HG02623 (cell line): ENCODE measurements at regions not wholly inside any gene's neighbourhood (a gene's known extent, or its start where the extent isn't known, plus 50 kb on each side); places are given as distances from the start of the nearest gene placed in this dataset.
"Not testable (repeated sequence)": the region's sequence is repeated elsewhere in the genome, so short reads cannot be mapped to it uniquely, and the experiment has no call there.

Experiments
- ATAC-seq: cut with Tn5 transposase; IDR thresholded peaks from one replicate; pipeline ENCODE4 v1.9.1; 2021; ENCODE audit warnings: moderate library complexity; ENCODE audit not compliant: unreplicated experiment

DNA sequence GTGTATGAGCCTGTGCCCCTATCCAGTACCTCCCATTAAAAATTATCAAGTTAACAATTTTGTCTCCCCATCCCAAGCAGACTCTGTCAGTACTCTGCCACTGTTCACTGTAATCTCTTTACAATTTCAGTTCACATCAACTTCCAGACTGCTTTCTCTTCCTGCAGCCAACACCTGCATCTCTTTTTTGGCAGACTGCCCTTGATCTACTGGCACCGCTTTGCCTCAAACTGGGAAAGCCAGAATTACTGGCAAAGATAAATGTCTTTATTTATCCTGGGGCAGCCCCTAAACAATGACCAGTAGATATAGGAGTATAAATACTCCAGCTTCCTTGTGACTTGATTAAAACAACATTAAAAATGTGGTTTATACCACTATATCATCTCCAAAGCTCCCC lies 494.1 kb downstream of the ZNF385D start:
- ATAC-seq, result no peak

DNA sequence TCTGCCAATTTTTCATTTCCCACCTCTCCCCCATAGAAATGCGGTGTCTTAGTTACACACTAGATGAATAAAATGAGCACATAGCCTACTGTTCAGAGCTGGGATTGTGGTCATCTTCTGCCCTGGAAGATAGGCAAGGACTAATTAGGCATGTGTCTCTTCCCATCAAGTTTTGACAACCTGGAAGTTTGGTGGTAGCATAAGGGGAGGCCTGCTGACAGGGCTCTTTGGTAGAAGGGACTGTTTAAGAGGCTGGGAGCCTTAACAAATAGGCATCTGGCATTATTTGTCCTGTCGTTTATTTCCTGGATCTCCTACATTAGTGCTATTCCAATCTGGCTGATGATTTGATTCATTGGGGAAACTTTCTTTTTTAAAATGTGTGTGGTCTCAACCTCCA lies 512.3 kb downstream of the ZNF385D start:
- no peak for ATAC-seq

DNA sequence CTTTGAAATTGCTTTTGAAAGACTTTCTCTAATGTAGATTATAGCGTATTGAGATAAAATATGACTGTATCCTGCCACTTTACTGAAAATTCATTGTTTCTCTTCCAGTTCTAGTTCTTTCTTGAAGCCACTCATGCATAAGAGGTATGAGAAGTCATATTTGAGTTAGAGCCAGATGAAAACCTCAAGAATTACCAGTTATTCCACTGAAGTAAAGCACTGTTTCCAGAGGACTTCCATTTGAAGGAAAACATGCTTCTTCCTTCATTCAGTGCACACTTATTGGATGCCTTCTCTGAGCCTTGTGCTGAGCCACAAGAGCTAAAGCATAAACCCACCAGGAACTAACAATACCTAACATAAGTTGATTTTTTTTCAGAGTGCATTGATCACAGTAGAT lies 513.4 kb downstream of the ZNF385D start:
- ATAC-seq, result no peak

DNA sequence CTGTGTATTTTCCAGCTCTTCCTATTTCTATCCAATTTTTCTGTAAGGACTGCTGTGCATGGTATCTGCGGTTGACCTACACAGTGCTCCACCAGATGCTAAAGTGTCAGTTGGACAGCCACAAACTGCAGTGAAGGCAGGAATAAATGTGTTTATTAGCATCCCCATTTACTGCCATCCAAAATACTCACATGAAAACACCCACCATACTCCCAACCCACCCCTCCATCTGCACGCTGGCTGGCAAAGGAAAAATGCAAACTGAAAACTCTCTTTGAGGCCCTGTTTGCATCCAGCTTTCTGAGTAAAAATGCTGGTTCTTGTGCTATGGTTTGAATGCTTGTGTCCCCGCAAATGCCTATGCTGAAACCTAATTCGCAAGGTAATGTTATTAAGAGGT lies 515.5 kb downstream of the ZNF385D start:
- no peak for ATAC-seq

DNA sequence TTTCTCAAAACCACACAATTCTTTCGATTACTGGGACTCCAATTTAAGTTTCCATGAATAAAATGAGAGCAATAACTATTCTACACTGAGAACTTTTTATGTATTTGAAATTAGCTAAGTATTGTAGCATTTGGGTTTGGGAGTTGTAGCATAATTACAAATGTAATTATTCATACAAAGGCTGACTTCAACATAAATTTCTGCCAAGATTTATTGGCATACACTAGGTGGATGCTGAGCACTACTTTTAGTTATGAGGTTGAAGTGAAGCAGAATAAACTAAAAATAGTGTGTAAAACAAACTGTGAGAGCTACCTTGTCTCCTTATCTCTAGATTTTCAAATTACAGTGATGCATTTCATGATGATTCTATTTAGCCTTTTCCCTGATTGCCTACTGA lies 516.1 kb downstream of the ZNF385D start:
- ATAC-seq, result no peak

DNA sequence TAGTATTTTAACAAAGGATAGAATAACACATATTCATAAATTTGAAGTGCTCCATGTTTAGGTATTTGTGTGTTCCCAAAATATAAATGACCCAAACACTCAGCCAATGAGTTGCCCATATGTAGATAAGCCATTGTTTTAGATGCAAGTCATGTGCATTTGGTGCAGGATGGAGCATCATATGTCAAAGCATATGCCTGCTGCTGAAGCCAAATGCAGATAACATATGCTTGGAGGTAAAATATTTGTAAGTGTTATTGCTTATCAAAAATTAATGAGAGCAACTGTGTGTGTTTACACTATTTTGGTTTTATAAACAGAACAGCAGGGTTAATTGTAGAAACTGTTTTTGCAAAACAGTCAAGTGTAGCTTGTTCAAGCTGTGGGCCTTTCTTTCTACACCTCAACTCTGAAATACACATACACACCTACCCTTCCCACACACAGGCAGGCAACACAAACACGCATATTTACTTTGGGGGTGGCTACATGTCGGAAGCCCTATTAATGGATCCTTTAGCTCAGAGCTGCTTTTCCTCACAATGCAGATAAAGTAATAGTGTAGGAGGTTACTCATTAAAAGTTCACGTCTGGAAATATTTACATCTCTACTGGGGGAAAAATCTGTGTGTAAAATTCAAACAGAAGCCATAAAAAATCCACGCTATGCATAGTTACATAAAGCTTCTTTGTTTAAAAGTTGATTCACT lies 521.4 kb downstream of the ZNF385D start:
- no peak for ATAC-seq

DNA sequence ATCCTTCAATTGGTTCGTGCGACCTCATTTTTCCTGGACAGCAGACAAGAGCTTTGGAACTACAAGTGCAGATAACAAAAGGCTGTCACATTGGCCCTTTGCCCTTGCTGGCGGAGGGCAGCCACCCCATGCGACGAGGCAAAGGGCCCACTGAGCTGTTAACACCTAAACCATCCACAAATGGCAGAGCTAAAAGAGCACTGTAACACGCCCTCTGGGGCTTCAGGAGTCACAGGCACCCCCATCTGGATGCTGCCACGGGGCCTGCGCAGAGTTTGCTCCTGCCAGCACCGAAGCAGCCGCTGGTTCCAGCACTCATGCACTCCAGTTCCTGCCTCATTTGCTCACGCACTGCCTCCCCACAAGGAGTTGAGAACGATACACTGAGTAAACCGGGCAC lies 524.9 kb downstream of the ZNF385D start:
- ATAC-seq, result no peak

DNA sequence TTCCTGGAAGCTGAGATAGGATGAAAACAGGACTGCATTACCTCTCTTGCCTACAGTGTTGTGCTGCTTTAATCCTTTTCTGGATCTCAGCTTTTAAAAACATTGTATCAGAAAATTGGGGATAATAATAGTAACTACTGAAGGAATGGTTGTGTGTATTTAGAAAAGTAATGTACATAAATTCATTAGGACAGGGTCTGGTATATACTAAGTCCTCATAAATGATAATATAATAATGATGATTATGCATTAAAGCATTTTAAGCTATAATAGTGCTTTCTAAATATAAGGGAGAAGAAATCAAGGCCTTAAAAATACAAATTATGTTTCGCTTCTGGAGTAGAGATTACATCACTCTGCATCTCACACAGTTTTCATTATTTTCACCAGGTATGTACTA lies 530.1 kb downstream of the ZNF385D start:
- ATAC-seq, result no peak

DNA sequence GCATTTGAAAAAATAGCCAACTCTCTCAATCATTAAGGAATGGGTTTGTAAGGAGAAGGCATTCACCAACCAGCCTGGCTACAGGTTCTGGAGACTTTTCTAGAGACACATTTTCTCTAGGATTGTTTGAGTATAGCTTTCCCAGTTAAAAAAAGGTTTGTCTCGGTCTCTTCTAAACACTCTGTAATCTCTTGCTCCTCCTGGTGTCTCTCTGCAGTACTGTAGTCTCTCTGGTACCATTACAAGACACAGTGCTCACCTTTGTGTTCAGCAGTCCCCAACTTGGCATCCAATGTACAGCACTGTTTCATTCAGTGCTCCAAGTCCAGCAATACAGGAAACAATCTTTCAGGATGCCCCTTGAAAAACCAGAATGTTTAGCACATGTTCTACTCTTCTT lies 534.4 kb downstream of the ZNF385D start:
- ATAC-seq, result no peak

DNA sequence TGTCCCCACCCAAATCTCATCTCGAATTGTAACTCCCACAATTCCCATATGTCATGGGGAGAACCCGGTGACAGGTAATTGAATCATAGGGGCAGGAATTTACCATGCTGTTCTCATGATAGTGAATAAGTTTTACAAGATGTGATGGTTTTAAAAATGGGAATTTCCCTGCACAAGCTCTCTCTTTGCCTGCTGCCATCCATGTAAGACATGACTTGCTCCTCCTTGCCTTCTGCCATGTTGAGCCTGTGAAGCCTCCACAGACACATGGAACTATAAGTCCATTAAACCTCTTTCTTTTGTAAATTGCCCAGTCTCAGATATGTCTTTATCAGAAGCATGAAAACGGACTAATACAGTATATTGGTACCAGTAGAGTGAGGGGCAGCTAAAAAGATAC lies 546.9 kb downstream of the ZNF385D start:
- not testable (repeated sequence) for ATAC-seq

DNA sequence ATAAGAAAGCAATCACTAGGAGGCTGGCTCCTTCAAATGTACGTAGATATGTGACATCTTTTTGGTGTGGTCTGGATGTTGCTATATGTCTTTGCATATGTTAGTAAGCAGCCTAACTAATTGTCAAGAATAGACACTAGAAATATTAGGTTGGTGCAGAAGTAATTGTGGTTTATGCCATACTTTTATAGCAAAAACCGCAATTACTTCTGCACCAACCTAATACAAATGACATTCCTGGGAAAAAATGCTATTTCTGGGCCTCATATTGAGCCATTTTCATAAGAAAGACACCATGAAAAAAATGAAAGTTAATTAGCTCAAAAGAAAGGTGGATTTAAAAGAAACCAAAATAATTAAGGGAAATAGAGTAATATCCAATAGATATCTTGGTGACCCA lies 555.8 kb downstream of the ZNF385D start:
- no peak for ATAC-seq

DNA sequence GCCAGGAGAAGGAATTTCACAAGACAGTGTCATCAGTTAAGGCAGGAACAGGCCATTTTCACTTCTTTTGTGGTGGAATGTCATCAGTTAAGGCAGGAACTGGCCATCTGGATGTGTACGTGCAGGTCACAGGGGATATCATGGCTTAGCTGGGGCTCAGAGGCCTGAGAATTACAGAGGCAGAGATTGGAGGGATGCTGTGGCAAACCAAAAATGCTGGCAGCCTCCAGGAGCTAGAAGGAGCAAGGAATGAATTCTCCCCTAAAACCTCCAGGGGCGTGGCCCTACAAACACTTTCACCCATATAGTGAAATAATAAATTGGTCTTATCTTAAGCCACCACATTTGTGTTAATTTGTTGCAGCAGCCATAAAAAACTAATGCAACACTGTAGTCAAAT lies 557.0 kb downstream of the ZNF385D start:
- not testable (repeated sequence) for ATAC-seq

DNA sequence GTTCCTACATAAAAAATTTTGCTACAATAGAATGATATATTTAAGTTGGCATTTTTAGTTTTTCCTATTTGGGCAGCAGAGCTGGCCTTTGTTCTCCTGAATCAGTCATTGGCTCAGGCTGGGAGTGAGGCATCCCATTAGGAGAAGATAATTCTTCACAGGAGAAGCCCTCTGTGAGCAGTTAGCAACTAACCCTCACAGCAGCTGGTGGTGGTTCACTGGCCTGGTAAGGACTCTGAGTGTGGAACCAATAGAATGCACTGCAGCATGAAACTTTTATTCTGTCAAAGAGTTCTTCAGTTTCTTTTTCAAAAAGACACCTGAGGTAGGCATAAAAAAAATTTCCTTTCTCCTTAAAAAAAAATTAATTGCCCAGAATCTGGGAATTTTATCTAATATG lies 562.6 kb downstream of the ZNF385D start:
- no peak for ATAC-seq

DNA sequence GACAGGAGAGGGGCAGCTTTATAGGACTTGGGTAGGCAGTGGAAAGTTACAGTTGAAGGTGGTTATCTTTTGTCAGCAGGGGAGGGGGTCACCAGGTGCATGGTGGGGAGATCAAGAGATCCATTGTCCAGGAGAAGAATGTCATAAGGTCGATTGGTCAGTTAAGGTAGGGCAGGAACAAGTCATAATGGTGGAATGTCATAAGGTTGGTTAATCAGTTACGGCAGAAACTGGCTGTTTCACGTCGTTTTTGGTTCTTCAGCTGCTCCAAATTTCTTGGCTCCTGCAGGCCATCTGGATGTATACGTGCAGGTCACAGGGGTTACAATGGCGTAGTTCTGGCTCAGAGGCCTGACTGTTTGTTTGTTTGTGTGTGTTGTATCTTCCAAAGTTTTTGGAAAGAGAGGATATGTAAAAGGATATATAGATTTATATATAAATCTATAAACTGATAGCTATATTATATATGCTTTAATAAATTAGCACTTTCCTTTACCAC lies 565.1 kb downstream of the ZNF385D start:
- ATAC-seq, result no peak

DNA sequence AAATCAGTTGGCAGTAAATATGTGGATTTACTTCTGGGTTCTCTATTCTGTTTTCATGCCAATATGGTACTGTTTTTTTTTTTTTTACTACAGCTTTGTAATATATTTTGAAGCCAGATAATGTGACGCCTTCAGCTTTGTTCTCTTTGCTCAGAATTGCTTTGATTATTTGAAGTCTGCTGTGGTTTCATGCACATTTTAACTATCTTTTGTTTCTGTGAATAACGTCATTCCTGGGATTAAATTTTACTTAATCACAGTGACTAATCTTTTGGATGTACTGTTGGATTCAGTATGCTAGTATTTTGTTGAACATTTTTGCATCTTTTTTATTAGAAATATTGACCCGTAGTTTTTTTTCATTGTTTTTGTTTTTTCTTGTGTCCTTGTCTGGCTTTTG lies 576.5 kb downstream of the ZNF385D start:
- no peak for ATAC-seq

DNA sequence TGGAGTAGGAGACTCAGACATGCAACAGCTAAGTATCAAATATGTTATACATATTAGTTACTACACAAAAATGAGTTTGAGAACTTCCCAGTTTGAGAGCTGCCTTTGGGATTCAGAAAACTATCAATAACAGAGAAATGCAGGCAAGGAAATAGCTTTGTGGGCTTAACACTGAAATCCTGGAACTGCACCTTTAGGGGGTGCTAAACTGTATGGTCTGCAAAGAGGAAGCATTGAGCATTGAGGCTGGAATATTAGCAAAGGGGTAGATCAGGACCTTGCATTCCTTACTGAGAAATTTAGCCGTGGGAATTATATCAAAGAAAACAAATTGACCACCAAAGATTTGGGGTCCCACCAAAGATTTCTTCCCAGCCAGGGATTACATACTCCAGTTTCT lies 580.0 kb downstream of the ZNF385D start:
- no peak for ATAC-seq

DNA sequence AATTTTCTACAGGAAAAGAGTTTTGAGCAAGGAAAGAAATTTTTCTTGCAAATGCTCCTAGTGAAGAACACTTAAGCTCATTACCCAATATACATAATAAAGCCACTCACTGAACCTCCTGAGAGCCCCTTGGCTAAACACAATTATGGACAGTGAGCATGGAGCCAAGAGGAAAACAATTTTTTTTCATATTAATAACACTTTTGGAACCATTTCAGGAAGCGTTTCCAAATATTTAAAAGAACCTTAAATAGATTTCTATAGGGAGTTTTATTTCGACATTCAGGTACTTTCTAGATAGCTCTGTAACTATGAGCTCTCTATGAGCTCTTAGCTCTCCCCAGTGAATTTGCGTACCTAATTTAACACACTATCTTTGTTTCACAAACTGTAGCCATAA lies 581.1 kb downstream of the ZNF385D start:
- ATAC-seq, result no peak

DNA sequence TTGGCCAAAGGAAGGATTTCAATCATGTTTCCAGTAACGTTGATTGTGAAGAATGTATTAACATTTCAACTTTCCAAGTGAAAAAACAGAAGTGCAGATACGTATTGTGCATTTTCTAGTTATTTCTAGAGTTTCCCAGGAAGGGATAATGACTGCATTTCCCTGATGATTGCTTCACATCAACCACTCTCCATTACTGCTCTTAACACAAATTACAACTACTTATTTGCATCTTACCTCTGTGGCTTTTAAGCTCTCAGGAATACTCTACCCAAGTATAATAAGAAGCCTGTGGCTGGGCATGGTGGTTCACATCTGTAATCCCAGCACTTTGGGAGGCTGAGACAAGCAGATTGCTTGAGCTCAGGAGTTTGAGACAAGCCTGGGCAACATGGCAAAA lies 582.5 kb downstream of the ZNF385D start:
- no peak for ATAC-seq

DNA sequence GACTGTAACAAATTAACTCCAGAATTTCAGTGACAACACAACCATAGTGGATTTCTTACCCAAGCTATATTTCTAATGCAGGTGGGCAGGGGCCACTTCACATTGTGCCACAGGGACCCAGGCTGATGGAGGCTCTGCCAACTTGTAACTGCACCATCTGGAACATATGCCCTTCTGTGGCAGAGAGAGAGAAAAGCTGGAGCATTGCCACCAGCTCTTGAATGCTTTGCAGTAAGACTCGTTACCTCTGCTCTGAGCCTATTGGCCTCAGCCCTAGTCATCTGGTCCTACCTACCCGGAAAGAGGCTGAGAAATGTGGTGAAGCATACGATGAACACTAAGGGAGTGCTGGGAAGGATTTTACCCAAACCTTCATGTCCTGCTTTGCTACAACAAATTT lies 587.1 kb downstream of the ZNF385D start:
- no peak for ATAC-seq

DNA sequence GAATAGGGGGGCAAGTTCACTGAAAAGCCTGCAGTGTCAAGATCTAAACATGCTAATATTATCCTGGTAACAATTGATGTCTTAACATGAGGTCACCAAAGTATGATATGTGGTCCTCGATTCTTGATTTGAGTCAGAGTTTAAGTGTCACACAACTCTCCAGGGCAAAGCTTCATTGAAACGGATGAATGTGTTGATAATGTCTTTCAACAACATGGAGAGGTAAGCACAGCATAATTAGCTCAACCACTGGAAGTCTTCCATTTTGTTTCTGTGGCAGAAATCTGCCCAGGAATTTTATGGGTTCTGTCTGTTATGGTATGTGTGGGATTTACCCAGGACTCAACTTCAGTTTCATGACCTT lies 591.5 kb downstream of the ZNF385D start:
- no peak for ATAC-seq

DNA sequence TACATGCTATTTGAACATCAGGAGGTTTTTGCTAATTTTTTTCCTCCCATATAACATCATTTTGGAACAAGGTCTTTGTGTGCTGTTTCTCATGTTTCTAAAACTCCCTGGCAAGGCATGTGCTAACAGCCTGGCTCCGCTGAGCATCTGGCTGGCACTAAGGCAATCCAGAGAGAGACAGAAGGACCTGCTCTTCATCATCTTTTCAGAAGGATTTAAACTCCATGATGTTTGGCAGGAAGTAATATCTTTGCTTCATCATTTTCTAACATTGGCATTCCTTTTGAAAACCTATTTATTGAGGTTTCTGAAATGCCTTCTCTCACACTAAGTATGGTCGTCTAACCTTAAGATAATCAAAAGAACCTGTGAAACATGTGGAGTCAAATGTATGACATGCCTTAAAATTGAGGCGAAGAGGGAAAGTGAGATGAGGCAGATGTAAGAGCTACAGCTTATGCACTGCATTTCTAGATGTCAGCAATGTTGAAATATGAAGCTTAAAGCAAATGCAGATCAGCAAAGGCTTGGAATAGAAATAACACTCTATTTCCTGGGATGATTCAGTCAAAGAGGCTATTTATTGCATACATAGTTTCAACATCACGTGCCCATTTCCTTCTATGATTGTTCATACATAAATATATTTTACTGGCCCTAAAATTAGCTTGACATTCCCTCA lies 592.0 kb downstream of the ZNF385D start:
- no peak for ATAC-seq

DNA sequence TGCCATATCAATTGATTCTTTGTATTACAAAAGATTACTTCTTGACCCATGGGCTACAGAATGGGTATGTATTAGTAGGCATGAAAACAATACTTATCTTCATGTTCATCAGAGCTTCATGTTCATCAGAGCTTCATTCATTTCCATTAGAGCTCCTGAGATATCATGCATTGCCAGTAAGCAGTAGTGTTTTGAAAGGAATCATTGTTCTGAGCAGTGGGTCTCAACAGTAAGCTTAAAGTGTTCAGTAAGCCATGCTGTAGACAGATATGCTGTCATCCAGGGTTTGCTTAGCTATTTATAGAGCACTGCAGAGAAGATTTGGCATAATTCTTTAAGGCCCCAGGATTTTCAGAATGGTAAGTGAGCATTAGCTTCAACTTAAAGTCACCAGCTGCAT lies 596.1 kb downstream of the ZNF385D start:
- no peak for ATAC-seq

DNA sequence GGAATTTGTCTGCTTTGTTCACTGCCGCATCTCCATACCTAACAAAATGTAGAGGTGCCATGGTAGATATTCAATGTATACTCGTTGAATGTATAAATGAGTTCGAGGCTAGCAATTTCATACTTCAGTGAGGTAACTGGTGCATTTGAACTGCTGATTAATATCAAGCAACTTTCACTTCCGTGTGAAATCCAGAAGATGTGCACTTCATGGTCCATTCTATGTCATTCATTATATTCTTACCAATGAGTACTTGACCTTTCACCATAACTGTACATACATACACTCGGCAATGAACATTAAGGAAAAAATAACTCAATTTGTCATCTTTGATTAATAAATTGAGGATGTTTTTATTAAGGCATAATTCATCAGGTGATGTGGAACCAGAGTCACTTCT lies 598.5 kb downstream of the ZNF385D start:
- no peak for ATAC-seq
